ENCODE measurements at regions not wholly inside any gene's neighbourhood (a gene's known extent, or its start where the extent isn't known, plus 50 kb on each side); places are given as distances from the start of the nearest gene placed in this dataset.
A peak's percentile ranks its signal among the peaks of the same experiment; 100 is the strongest.

- FAIRE-seq = peak; percentile 35
- no peaks in the 10 kb centered on the region for H3K9me3 ChIP-seq (ENCODE audit: control insufficient read depth in 2 of 3, insufficient read depth in 1 of 3, low read length in 3 of 3)
- no peak for TF ChIP-seq CTCF (IDR thresholded peaks at IDR 0.05; ENCODE audit: borderline replicate concordance, extremely low read depth, insufficient read depth)
- no peaks in the 10 kb centered on the region for H3K27me3 ChIP-seq (ENCODE audit: control insufficient read depth, insufficient read depth, low read length)
- no peak for DNase-seq
- no peak overlapping the region for H3K27ac ChIP-seq (ENCODE audit: low read depth in 2 of 2, low read length in 2 of 2)
- no peaks in the 10 kb centered on the region for H3K4me1 ChIP-seq (ENCODE audit: control insufficient read depth in 2 of 3, insufficient read depth in 2 of 3, low read depth in 1 of 3, low read length in 3 of 3)
- H3K36me3 ChIP-seq (ENCODE audit: control insufficient read depth in 2 of 3, insufficient read depth in 3 of 3, low read length in 3 of 3) = no peaks in the 10 kb centered on the region
- no peak overlapping the region for H3K9ac ChIP-seq (ENCODE audit: low read length in 3 of 3)
- intact Hi-C loops (cut with DNase I) = no loop called here
- H3K4me3 ChIP-seq (ENCODE audit: low read length in 3 of 3) = no peak overlapping the region
Observed at GRCh38 chr6:109284675-109285074, 97.6 kb downstream of the CD164 start.

- H3K4me1 ChIP-seq (ENCODE audit: control insufficient read depth in 2 of 3, insufficient read depth in 2 of 3, low read depth in 1 of 3, low read length in 3 of 3) = no peaks in the 10 kb centered on the region
- FAIRE-seq = no peak
- intact Hi-C loops (cut with DNase I) = no loop called here
Observed at GRCh38 chr6:109282756-109283155, 99.5 kb downstream of the CD164 start.

DNA sequence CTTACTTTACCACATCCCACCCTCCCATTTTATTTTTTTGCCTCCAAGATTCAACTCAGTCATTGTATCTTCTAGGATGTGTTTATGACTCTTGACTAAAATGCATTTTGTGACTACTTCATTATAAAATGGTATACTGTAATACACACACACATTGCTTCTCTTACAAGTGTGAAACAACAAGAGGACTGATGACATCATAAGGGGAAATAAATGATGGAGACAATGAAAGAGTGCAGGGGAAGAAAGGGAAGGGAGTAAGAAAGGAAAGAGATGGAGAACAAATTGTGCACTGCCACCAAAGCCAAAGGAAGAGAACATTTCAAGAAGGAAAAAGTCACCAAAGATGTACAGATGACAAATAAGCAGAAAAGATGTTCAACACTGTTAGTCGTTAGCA is 102.6 kb downstream of the CD164 start:
- Histone ChIP-seq H3K9ac (ENCODE audit: low read length in 3 of 3) (no peak overlapping the region), H3K36me3 (ENCODE audit: control insufficient read depth in 2 of 3, insufficient read depth in 3 of 3, low read length in 3 of 3) (no peaks in the 10 kb centered on the region), H3K4me3 (ENCODE audit: low read length in 3 of 3) (no peak overlapping the region), H3K27ac (ENCODE audit: low read depth in 2 of 2, low read length in 2 of 2) (no peak overlapping the region), H3K9me3 (ENCODE audit: control insufficient read depth in 2 of 3, insufficient read depth in 1 of 3, low read length in 3 of 3) (no peaks in the 10 kb centered on the region), H3K4me1 (ENCODE audit: control insufficient read depth in 2 of 3, insufficient read depth in 2 of 3, low read depth in 1 of 3, low read length in 3 of 3) (no peaks in the 10 kb centered on the region), H3K27me3 (ENCODE audit: control insufficient read depth, insufficient read depth, low read length) (no peaks in the 10 kb centered on the region)
- TF ChIP-seq CTCF (IDR thresholded peaks at IDR 0.05; ENCODE audit: borderline replicate concordance, extremely low read depth, insufficient read depth) = no peak
- intact Hi-C loops (cut with DNase I) = no loop called here
- FAIRE-seq = no peak
- DNase-seq = no peak

More at GRCh38 chr6:109282756-109283155, 99.5 kb downstream of the CD164 start:
- H3K9ac ChIP-seq (ENCODE audit: low read length in 3 of 3) = no peak overlapping the region
- DNase-seq = no peak
- H3K9me3 ChIP-seq (ENCODE audit: control insufficient read depth in 2 of 3, insufficient read depth in 1 of 3, low read length in 3 of 3) = no peaks in the 10 kb centered on the region
- no peak for TF ChIP-seq CTCF (IDR thresholded peaks at IDR 0.05; ENCODE audit: borderline replicate concordance, extremely low read depth, insufficient read depth)
- H3K4me3 ChIP-seq (ENCODE audit: low read length in 3 of 3) = no peak overlapping the region
- no peaks in the 10 kb centered on the region for H3K36me3 ChIP-seq (ENCODE audit: control insufficient read depth in 2 of 3, insufficient read depth in 3 of 3, low read length in 3 of 3)
- no peak overlapping the region for H3K27ac ChIP-seq (ENCODE audit: low read depth in 2 of 2, low read length in 2 of 2)
- no peaks in the 10 kb centered on the region for H3K27me3 ChIP-seq (ENCODE audit: control insufficient read depth, insufficient read depth, low read length)

- Histone ChIP-seq H3K27ac (ENCODE audit: low read depth in 2 of 2, low read length in 2 of 2) (no peak overlapping the region), H3K4me1 (ENCODE audit: control insufficient read depth in 2 of 3, insufficient read depth in 2 of 3, low read depth in 1 of 3, low read length in 3 of 3) (no peaks in the 10 kb centered on the region), H3K27me3 (ENCODE audit: control insufficient read depth, insufficient read depth, low read length) (no peaks in the 10 kb centered on the region), H3K36me3 (ENCODE audit: control insufficient read depth in 2 of 3, insufficient read depth in 3 of 3, low read length in 3 of 3) (no peaks in the 10 kb centered on the region), H3K4me3 (ENCODE audit: low read length in 3 of 3) (no peak overlapping the region), H3K9ac (ENCODE audit: low read length in 3 of 3) (no peak overlapping the region), H3K9me3 (ENCODE audit: control insufficient read depth in 2 of 3, insufficient read depth in 1 of 3, low read length in 3 of 3) (no peaks in the 10 kb centered on the region)
- DNase-seq (no peak), FAIRE-seq (no peak)
- TF ChIP-seq CTCF (IDR thresholded peaks at IDR 0.05; ENCODE audit: borderline replicate concordance, extremely low read depth, insufficient read depth) = no peak
- intact Hi-C loops (cut with DNase I) = no loop called here
Observed at GRCh38 chr6:109271622-109272021, 110.6 kb downstream of the CD164 start.

Data from kidney (tissue), 13 donors.